ENCODE measurements at regions not wholly inside any gene's neighbourhood (a gene's known extent, or its start where the extent isn't known, plus 50 kb on each side); places are given as distances from the start of the nearest gene placed in this dataset.
"Not testable (repeated sequence)": the region's sequence is repeated elsewhere in the genome, so short reads cannot be mapped to it uniquely, and the experiment has no call there.

DNA sequence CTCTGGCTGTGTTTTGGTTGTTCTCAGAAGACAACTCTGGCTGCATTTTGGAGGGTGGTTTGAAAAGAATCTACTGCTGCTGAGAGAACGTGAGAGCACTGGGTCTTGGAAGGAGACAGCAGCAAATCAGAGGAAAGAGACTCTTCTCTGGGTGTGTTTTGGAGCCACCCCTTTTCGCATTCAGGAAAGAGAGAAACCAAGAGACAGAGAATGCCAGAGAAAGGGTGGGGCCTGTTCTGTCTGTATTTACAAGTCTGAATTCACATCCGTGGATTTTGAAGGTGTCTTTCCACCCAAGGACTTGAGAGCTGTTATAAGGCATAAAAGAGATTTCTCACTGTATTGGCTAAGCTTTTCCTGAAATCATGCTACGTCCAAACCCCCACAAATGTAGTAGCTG lies 187.2 kb downstream of the C1orf94 start:
- H3K4me3 ChIP-seq (ENCODE audit: low read length) = no peak overlapping the region
- no peak for DNase-seq (ENCODE audit: low read depth)
- TF ChIP-seq, protein P1, sequence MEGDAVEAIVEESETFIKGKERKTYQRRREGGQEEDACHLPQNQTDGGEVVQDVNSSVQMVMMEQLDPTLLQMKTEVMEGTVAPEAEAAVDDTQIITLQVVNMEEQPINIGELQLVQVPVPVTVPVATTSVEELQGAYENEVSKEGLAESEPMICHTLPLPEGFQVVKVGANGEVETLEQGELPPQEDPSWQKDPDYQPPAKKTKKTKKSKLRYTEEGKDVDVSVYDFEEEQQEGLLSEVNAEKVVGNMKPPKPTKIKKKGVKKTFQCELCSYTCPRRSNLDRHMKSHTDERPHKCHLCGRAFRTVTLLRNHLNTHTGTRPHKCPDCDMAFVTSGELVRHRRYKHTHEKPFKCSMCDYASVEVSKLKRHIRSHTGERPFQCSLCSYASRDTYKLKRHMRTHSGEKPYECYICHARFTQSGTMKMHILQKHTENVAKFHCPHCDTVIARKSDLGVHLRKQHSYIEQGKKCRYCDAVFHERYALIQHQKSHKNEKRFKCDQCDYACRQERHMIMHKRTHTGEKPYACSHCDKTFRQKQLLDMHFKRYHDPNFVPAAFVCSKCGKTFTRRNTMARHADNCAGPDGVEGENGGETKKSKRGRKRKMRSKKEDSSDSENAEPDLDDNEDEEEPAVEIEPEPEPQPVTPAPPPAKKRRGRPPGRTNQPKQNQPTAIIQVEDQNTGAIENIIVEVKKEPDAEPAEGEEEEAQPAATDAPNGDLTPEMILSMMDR (conservative IDR thresholded peaks at IDR 0.05; ENCODE audit: low read depth, low read length) = no peak

DNA sequence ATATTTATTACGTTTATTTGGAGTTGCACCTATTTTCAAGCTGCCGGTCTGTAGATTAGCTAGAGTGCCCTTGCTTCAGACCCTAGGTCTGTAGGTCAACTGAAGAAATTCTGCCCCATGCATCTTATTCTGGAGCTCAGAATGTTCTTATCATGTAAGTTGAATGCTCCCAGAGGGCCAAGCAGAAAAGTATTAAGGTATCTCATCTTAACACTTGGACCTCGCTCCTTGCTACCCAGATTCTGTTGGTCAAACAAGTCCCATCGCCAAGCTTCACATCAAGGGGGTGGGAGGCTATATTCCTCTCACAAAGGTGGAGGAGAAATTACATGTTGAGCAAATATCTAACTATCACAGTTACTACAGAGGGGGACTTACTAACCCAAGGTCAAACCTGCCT lies 187.7 kb downstream of the C1orf94 start:
- no peak for DNase-seq (ENCODE audit: low read depth)
- TF ChIP-seq, protein P1 (conservative IDR thresholded peaks at IDR 0.05; ENCODE audit: low read depth, low read length) = no peak
- no peak overlapping the region for H3K4me3 ChIP-seq (ENCODE audit: low read length)

DNA sequence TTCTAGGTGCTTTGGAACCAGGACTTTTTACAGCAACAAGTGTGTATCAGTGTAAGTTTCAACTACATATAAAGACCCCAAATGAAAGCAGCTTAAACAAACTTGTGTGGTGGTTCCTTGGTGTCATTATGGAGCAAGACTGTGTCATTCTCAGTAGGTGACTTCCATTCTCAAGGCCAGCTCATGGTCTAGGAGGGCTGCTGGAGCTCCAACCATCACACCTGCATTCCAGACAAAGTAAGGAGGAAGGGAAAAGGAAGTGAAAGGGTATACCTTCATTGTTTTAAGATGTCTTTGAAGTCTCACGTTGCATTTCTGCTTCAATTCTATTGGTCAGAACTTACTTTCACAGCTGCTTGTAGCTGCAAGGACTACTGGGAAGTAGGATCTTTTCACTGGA lies 188.6 kb downstream of the C1orf94 start:
- no peak for DNase-seq (ENCODE audit: low read depth)
- H3K4me3 ChIP-seq (ENCODE audit: low read length) = no peak overlapping the region
- TF ChIP-seq, protein P1 (conservative IDR thresholded peaks at IDR 0.05; ENCODE audit: low read depth, low read length) = no peak

DNA sequence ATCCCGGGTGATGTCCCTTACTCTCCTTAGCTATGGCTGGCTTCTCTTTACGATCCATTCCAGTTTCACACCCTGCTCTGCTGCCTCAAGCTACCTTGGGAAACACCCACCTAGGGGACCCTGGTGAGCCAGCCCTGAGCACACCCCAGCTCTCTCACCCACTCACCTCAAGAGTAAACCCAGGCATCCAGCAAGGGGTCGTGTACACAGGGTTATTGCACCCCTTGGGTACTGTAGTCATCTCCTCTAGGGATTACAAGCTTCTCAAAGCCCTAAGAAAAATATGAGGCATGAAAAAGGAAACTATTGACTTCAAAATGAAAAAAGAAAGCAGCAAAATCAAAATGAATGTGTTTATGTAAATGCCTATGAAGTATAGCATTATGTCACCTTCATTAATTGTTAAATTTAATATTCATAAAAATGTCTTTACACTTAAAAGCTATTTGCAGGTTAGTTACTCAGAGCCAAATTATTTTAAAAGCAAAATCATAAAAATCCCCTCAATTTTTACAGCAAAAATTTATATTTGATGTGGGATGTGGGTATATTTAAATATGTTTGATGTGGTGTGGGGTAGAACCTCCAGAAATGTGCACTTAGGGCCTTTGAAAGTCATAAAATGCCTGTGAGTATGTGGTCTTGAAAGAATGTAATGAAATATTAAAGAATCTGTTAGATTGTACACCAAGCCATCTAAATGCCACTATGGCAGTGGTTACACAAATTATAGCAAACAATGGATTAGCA lies 190.3 kb downstream of the C1orf94 start:
- H3K4me3 ChIP-seq (ENCODE audit: low read length) = no peak overlapping the region
- TF ChIP-seq, protein P1 (conservative IDR thresholded peaks at IDR 0.05; ENCODE audit: low read depth, low read length) = no peak
- DNase-seq (ENCODE audit: low read depth) = no peak

DNA sequence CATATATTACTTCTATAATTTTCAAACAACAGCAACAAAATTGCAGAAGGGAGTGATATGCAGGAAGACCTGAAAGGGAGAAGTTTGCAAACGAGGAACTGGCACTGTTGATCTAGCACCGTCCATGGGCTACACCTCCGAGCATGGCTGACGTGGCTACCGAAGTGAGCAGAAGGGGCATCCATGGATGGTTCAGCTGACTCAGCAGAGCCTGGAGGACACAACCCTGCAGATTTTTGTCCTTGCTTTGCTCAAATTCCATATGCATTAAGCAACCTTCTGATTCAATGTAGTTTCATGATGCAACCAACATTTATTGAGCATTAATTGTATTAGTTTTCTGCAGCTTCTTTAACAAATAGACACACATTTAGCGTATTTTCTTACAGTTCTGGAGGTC lies 191.2 kb downstream of the C1orf94 start:
- TF ChIP-seq, protein P1 (conservative IDR thresholded peaks at IDR 0.05; ENCODE audit: low read depth, low read length) = no peak
- H3K4me3 ChIP-seq (ENCODE audit: low read length) = no peak overlapping the region
- DNase-seq (ENCODE audit: low read depth) = no peak

DNA sequence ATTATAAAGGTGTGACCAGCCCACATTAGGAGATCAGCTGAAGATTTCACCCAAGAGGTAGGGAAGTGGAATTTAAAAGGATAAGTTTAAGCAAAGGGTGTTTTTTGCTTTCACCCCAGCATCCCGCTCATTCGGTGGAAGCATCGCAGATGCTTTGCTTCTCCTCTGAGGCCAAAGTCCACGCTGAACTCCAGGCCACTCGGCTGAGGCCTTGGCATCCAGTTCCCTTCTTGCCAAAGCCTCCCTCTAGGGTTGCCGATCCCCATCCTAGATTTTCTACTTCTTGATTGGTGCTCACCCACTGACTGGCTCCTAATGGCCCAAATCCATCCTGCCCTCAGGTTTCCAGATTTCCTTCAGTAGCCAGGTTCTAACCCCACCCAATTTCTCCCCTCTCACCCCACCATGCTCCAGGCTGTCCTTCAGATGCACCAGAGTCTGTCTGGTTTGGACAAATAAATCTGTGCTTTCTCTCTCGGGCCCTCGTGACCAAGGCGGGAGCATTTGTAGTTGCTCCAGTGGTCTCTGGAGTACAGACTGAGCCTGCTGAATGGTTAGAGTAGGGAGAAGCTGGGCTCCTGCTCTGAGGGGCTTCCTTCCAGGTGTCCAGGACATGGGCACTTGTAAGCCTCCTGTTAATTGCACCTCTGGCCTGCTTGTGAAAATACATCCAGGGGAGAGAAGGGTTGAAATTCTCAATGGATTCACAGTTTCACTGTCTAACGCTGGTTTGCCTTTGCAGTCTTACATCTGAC lies 193.2 kb downstream of the C1orf94 start:
- TF ChIP-seq, protein P1 (conservative IDR thresholded peaks at IDR 0.05; ENCODE audit: low read depth, low read length) = no peak
- no peak overlapping the region for H3K4me3 ChIP-seq (ENCODE audit: low read length)
- no peak for DNase-seq (ENCODE audit: low read depth)

DNA sequence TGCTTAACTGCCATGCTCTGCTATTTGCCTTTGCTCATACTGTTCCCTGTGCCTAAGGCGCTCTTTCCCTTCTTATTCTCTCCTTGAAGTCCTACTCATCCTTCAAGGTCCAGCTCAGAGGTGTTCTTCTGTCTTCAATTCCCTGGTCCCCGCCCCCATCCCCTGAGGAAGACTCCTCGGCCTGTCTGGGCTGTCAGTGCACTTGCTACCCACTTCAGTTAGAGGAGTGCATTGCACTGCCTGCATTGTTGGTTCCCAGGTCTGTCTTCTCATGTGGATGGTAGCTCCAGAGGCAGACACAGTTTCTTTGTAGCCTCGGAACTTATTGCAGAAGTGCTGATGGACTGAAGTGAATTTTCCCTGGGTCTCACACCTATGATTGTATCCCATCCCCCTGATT lies 194.0 kb downstream of the C1orf94 start:
- DNase-seq (ENCODE audit: low read depth) = no peak
- H3K4me3 ChIP-seq (ENCODE audit: low read length) = no peak overlapping the region
- TF ChIP-seq, protein P1 (conservative IDR thresholded peaks at IDR 0.05; ENCODE audit: low read depth, low read length) = no peak

DNA sequence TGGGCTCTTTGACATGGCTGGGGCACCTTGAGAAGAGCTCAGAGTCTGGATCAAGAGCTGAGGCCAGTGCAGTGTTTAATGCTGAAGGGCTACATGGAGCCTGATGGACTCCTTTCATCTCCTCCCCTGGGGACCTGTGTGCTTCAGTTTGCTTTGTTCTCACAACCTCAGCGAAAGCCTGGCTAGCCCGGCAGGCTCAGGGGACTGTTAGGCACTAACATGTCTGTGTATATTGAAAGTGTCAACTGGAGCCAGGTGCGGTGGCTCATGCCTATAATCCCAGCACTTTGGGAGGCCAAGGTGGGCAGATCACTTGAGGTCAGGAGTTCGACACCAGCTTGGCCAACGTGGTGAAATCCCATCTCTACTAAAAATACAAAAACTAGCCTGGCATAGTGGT lies 194.5 kb downstream of the C1orf94 start:
- DNase-seq (ENCODE audit: low read depth); H3K4me3 ChIP-seq (ENCODE audit: low read length): not testable (repeated sequence)
